ENCODE measurements at regions not wholly inside any gene's neighbourhood (a gene's known extent, or its start where the extent isn't known, plus 50 kb on each side); places are given as distances from the start of the nearest gene placed in this dataset.

DNA sequence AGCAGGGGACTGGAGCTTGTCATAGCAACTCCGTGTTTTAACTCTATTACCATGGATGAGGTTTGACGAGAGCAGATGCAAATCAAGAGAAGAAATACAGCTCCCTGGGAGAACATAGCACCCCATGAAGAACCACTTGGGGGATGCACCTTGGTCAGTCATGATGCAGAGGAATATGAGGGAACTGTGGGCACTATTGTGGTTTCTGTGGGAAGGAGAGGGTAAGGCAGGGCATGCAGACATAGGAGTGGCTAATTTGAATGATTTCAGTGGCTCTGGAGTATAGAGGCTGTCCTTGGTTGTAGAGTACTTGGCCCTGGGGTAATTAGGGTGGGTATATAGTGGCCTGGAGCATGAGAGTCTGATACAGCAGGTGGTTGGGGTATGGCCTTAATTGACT, 131.9 kb downstream of the EDEM1 start:
- Histone ChIP-seq H3K4me3 (no peak overlapping the region), H3K9me3 (no peaks in the 10 kb centered on the region), H3K27me3 (no peaks in the 10 kb centered on the region), H3K4me1 (ENCODE audit: insufficient read depth) (no peaks in the 10 kb centered on the region), H3K36me3 (no peaks in the 10 kb centered on the region), H3K27ac (no peak overlapping the region)
- 87 to 97% (median 92%) methylated on average over 2 of the region's 2 CpGs for WGBS, 3 donors
- TF ChIP-seq POLR2A (IDR thresholded peaks at IDR 0.05) (no peak), EP300 (IDR thresholded peaks at IDR 0.05) (no peak)
- TF ChIP-seq, protein P1, sequence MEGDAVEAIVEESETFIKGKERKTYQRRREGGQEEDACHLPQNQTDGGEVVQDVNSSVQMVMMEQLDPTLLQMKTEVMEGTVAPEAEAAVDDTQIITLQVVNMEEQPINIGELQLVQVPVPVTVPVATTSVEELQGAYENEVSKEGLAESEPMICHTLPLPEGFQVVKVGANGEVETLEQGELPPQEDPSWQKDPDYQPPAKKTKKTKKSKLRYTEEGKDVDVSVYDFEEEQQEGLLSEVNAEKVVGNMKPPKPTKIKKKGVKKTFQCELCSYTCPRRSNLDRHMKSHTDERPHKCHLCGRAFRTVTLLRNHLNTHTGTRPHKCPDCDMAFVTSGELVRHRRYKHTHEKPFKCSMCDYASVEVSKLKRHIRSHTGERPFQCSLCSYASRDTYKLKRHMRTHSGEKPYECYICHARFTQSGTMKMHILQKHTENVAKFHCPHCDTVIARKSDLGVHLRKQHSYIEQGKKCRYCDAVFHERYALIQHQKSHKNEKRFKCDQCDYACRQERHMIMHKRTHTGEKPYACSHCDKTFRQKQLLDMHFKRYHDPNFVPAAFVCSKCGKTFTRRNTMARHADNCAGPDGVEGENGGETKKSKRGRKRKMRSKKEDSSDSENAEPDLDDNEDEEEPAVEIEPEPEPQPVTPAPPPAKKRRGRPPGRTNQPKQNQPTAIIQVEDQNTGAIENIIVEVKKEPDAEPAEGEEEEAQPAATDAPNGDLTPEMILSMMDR (IDR thresholded peaks at IDR 0.05): no peak
- intact Hi-C loops (cut with DNase I): no loop called here
- no peak for DNase-seq

DNA sequence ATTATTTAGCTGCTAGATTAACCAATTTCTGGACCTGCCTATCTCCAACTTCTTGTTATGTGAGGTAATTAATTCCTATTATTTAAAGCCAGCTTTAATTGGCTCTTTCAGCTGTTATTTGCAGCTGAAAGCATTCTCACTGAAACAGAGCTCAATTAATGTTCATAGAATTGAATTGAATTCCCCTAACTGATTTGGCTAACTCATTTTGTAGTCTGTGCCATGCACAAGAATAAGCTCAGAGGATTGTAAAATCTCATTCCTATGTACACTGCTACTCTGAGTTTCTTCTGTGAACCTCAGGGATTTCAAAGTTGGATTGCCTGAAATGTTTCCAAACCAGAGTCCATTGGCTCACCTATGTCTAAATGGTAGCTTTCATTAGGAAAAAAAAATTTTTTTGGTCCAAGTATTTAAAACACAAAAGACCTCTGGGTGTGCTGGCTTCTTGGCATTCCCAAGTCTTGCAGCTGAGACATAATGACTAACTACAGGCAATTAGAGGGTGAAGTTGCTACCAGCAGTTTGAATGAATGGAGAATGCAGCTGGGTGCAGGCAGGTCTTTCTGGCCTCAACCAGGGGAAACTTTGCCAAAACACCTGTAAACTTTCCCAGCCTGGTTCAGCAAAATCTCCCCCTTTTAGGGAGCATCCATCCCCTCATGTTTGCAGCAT, 134.3 kb downstream of the EDEM1 start:
- DNase-seq: no peak
- Histone ChIP-seq H3K27ac (no peak overlapping the region), H3K4me1 (ENCODE audit: insufficient read depth) (no peaks in the 10 kb centered on the region), H3K4me3 (no peak overlapping the region), H3K36me3 (no peaks in the 10 kb centered on the region), H3K9me3 (no peaks in the 10 kb centered on the region), H3K27me3 (no peaks in the 10 kb centered on the region)
- intact Hi-C loops (cut with DNase I): no loop called here
- TF ChIP-seq, protein P1 (IDR thresholded peaks at IDR 0.05): no peak
- no peak for TF ChIP-seq EP300 (IDR thresholded peaks at IDR 0.05)
- TF ChIP-seq POLR2A (IDR thresholded peaks at IDR 0.05): no peak

DNA sequence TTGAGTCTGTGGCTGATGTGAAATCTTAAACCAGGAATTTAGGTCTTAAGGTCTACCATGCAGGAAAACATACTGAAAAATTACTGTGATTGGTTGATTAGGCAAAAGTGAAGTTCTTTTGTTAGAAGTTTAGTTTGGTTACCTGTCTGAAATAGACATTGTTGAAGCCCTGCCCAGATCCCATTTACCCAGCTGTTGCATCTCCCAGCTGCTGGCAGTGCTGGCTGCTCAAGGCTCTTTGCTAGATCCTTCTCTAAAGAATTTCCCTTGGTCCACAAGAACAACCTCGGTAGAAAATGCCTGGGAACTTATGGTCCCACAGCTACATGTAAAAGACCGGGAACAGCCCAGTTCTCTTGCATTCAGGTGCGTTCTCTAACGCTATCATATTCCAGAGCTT, 137.3 kb downstream of the EDEM1 start:
- Histone ChIP-seq H3K4me3 (no peak overlapping the region), H3K4me1 (ENCODE audit: insufficient read depth) (no peaks in the 10 kb centered on the region), H3K27ac (no peak overlapping the region), H3K9me3 (no peaks in the 10 kb centered on the region), H3K27me3 (no peaks in the 10 kb centered on the region), H3K36me3 (no peaks in the 10 kb centered on the region)
- TF ChIP-seq POLR2A (IDR thresholded peaks at IDR 0.05) (no peak), EP300 (IDR thresholded peaks at IDR 0.05) (no peak)
- TF ChIP-seq, protein P1 (IDR thresholded peaks at IDR 0.05): no peak
- no peak for DNase-seq
- intact Hi-C loops (cut with DNase I): no loop called here
- 53 to 60% (median 55%) methylated on average over 4 of the region's 4 CpGs for WGBS, 3 donors

DNA sequence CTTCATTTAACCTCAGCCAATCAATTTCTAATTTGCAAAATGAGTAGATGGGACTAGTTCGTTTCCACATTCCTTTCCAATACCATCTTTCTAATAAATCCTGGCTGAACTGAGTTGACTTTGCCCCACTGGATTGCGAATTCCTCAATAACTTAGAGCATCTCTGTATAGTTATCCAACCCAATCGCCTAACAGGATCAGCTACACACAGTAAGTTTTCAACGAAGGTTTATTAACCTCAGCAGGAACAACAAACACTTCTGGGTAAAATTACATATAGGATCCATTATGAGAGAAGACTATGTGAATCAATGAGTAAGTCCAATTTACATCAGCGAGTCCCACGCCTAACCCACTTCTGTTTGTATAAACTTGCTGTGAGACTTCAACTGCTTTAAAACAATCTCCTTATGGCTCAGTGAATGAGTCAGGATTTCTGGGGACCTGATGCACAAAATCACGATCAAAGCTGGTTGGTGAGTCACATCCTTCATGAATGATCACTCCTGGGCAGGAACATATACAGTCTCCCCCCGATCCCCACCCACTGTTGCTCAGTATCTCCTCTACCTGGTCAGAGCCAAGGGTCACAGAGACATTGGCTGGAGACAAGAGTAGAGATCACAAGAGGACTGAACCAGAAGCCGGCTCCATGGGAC, 142.8 kb downstream of the EDEM1 start:
- Histone ChIP-seq H3K4me1 (ENCODE audit: insufficient read depth) (no peaks in the 10 kb centered on the region), H3K4me3 (no peak overlapping the region), H3K27me3 (no peaks in the 10 kb centered on the region), H3K36me3 (no peaks in the 10 kb centered on the region), H3K27ac (no peak overlapping the region), H3K9me3 (no peaks in the 10 kb centered on the region)
- WGBS, 3 donors: 76 to 88% (median 87%) methylated on average over 9 of the region's 9 CpGs
- DNase-seq: no peak
- TF ChIP-seq, protein P1 (IDR thresholded peaks at IDR 0.05): no peak
- TF ChIP-seq EP300 (IDR thresholded peaks at IDR 0.05) (no peak), POLR2A (IDR thresholded peaks at IDR 0.05) (no peak)
- intact Hi-C loops (cut with DNase I): no loop called here
